NCI-H1092 (cell line): ENCODE measurements at regions not wholly inside any gene's neighbourhood (a gene's known extent, or its start where the extent isn't known, plus 50 kb on each side); places are given as distances from the start of the nearest gene placed in this dataset.
"Not testable (repeated sequence)": the region's sequence is repeated elsewhere in the genome, so short reads cannot be mapped to it uniquely, and the experiment has no call there.

ENCODE experiments used
- DNase-seq: peaks from one replicate; lab custom pipeline; 2025; lab: John Stamatoyannopoulos, UW

DNA sequence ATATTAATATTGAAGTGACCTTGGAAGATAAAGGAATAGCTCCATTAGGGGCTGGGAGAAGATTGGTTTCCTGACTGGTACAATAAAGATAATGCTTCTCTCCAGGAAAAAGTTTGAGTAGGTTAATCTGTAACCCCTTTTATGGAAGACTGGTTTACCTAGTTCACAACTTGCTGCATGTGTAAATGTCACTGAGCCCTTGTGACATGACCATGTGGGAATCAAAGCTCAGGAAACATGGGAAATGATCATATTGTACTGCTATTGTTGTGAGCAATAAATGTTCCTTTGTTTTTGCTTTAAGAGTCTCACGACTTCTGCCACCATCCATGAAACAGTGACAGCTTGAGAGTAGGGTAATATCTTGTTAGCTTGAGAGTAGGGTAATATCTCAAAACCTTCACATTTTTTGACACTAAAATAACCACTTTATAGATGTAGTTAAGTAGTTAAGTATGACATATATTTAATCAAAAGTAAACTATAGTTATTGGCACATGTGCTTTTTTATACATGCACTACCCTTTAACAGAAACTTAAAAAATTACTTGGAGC, 1338.6 kb downstream of the FSCB start:
- DNase-seq: no peak

DNA sequence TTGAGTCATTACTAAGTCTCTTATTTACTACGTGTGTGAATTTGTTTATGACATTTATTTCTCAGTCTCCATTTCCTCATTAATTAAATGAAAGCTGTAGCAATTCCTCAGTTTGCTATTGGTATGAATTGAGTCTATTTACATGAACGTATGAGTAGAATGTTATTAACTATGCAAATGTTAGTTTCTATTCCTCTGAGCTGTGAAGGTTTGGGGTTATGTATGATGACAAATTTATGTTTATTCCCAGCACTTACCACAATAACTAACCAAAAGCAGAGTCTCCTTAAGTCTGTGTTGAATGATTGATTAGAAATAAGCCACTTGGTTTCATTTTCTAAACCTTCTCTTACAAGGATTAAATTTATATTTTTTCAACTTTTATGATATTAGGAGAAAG, 1340.9 kb downstream of the FSCB start:
- DNase-seq: no peak

DNA sequence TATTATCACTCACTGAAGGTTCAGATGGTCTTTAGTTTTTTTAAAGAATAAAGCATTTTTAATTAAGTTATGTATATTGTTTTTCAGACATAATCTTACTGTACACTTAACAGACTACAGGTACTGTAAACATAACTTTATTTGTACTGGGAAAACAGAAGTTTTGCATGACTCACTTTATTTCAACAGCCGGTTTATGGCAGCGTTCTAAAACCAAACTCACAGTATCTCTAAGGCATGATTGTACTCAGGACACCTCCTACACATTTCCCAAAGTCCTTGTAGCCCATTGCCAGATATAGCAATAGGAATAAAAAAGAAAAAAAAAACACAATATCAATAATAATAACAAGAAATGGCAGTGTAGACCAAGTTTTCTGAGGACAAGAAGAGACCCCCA, 1341.4 kb downstream of the FSCB start:
- DNase-seq: no peak

- no peak for DNase-seq
Observed at GRCh38 chr14:43161477-43161876, 1345.6 kb downstream of the FSCB start.

- no peak for DNase-seq
Observed at GRCh38 chr14:43157661-43158060, 1349.4 kb downstream of the FSCB start.

DNA sequence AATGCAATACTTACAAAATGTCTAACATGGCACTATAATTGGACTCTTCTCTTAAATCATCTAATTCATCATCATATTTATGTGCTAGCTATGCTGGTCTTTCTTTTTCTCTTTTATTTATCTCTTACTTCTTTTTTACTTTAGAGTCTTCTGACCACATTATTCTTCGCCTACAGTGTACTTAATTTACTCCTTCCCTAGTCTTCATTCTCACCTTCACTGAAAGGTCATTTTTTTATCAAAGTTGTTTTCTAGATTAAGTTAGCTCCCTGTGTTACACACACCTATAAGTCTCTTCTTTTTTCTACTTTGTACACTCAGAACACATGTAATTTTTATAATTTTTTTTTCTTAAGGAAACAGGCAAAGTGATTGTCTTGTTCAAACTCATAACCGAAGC, 1351.2 kb downstream of the FSCB start:
- no peak for DNase-seq

DNA sequence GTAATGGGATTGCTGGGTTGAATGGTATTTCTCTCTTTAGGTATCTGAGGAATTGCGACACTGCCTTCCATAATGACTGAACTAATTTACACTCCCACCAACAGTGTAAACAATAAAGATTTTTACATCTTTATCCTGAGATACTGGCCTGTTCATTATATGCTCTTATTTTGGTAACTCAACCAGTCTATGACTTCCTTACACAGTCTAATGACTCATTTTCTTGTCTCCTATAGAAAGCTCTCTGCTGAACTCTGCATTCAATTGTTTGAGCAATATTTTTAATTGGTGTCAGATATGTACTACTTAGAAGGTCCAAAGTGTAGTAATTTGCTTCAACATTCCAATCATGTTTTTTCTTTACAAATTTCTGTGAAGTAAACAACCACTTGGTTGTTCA, 1351.8 kb downstream of the FSCB start:
- no peak for DNase-seq

- no peak for DNase-seq
Observed at GRCh38 chr14:43147485-43147884, 1359.6 kb downstream of the FSCB start.

GRCh38 chr14:43145361-43145760, 1361.7 kb downstream of the FSCB start:
- DNase-seq: no peak

DNA sequence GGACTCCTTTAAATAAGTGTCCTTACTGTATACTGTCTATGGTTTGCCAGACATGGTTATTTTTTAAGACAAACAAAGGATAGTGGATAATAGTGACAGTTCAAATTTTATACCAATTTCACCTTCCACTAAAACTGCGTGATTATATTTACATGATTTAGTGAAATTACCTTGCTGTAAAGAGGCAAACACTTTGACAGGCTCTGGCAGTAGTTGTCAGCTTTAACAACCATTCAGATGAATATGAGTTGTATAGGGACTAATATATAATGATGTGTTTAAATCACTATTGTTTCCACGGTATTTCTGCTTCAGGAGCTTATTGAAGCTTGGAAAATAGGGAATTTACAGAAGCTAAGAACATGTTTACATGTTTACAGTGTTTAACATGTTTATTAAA, 1364.0 kb downstream of the FSCB start:
- no peak for DNase-seq

DNA sequence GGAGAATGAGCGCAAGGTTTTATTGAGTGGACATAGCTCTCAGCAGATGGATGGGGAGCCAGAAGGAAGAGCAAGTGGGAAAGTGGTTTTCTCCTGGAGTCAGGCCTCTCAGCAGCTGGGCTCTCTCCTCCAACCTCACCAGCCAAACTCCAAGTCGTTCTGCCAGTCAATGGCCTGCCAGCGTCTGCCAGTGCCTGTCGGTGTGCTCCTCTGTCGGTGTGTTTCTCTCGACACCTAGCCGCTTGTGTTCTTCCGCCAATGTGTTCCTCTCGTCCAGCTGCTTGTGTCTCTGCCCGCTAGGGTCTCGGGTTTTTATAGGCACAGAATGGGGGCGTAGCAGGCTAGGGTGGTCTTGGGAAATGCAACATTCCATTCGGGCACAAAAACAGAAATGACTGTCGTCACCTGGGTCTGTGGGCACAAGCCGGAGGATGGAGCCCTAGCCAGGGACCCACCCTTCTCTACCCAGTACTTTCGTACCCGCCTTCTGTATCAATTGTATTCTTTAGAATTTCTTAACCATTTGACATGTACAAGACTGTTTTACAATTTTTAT, 1365.4 kb downstream of the FSCB start:
- no peak for DNase-seq

GRCh38 chr14:43140453-43140852, 1366.6 kb downstream of the FSCB start:
- no peak for DNase-seq

GRCh38 chr14:43135877-43136411, 1371.1 kb downstream of the FSCB start:
- DNase-seq: no peak

- DNase-seq: no peak
Observed at GRCh38 chr14:43132441-43132840, 1374.6 kb downstream of the FSCB start.

DNA sequence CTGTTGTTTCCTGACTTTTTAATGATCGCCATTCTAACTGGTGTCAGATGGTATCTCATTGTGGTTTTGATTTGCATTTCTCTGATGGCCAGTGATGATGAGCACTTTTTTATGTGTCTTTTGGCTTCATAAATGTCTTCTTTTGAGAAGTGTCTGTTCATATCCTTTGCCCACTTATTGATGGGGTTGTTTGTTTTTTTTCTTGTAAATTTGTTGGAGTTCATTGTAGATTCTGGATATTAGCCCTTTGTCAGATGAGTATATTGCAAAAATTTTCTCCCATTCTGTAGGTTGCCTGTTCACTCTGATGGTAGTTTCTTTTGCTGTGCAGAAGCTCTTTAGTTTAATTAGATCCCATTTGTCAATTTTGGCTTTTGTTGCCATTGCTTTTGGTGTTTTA, 1378.7 kb downstream of the FSCB start:
- DNase-seq: not testable (repeated sequence)

- not testable (repeated sequence) for DNase-seq
Observed at GRCh38 chr14:43127874-43128273, 1379.2 kb downstream of the FSCB start.

- no peak for DNase-seq
Observed at GRCh38 chr14:43123544-43123943, 1383.5 kb downstream of the FSCB start.

- no peak for DNase-seq
Observed at GRCh38 chr14:43119672-43120071, 1387.4 kb downstream of the FSCB start.

GRCh38 chr14:43116341-43116740, 1390.7 kb downstream of the FSCB start:
- no peak for DNase-seq

GRCh38 chr14:43105305-43105704, 1401.8 kb downstream of the FSCB start:
- DNase-seq: no peak

DNA sequence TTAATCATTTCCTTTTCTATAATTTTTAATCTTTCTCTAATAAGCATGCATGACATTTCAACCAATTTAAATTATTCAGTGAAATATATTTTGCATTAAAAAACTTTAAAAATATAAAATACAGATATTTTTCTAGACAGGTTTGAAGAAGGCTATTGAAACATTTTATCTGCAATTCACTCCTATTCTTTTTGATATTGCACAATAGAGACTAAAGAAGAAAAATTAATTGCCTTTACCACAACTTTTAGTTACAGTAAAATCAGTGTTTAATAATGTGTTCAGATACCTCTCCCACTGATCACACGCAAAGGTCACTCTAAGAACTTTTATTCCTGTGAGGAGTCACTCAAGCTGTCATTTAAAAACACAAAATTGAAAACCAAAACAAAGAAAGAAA, 1416.7 kb downstream of the FSCB start:
- no peak for DNase-seq

DNA sequence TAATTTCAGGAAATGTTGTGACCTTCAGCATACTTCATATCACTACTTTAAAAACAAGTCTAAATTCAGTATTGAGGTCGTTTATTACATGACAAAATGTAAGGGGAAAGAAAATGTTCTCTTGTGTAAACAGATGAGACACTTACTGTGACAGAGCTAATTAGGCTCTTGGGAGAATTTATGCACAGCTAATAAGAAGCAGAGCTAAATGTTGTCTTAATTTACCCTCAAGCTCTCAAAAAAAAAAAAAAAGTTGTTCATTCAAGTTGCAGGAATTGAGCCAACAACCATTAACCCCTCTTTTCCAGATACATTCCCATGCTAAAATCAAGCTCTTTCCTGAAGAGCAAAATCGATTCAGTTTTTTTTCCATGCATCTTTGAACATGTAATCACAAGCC, 1419.4 kb downstream of the FSCB start:
- DNase-seq: peak; percentile 17

- DNase-seq: no peak
Observed at GRCh38 chr14:43085819-43086218, 1421.3 kb downstream of the FSCB start.

- DNase-seq: not testable (repeated sequence)
Observed at GRCh38 chr14:43067372-43067771, 1439.7 kb downstream of the FSCB start.
